ENCODE measurements at regions not wholly inside any gene's neighbourhood (a gene's known extent, or its start where the extent isn't known, plus 50 kb on each side); places are given as distances from the start of the nearest gene placed in this dataset.
A peak's percentile ranks its signal among the peaks of the same experiment; 100 is the strongest.

DNA sequence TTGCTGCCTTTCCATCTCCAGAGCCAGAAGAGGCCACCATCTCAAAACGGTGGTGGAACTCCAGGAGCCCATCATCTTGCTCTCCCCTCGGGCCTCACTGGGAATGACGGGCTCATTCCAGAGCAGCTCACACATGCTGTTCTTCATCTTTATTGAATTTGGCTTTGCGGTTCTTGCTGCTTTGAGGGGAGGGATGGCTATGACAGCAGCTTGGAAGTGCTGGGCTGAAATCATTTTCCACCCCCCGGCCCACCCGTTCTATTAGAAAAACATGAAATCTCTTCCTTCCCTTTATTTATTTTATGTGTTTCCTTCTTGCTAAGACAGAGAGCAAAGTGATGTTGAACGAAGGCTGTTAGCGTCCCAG, 149.8 kb upstream of the RPL38 start:
- no peaks in the 10 kb centered on the region for H3K9me3 Mint-ChIP-seq
- no peak overlapping the region for H3K27ac Mint-ChIP-seq
- Histone ChIP-seq H3K27ac (no peak overlapping the region), H4K20me1 (ENCODE audit: low read depth) (no peaks in the 10 kb centered on the region), H3K36me3 (no peaks in the 10 kb centered on the region), H2AFZ (replicated peaks) (no peak overlapping the region), H3K4me2 (no peak overlapping the region), H3K79me2 (ENCODE audit: low read depth) (no peaks in the 10 kb centered on the region), H3K9ac (no peak overlapping the region), H3K4me3 (no peak overlapping the region), H3K9me3 (ENCODE audit: low read depth) (no peaks in the 10 kb centered on the region), H3F3A (ENCODE audit: low read depth) (no peaks in the 10 kb centered on the region), H3K4me1 (peaks cover 21% of the 10 kb centered on the region), H3K27me3 (peaks cover 34% of the 10 kb centered on the region)
- DNase-seq (ENCODE audit: low spot score): no peak
- H3K4me1 Mint-ChIP-seq: peaks cover 57% of the 10 kb centered on the region
- H3K4me3 Mint-ChIP-seq: no peak overlapping the region
- TF ChIP-seq, protein P1, sequence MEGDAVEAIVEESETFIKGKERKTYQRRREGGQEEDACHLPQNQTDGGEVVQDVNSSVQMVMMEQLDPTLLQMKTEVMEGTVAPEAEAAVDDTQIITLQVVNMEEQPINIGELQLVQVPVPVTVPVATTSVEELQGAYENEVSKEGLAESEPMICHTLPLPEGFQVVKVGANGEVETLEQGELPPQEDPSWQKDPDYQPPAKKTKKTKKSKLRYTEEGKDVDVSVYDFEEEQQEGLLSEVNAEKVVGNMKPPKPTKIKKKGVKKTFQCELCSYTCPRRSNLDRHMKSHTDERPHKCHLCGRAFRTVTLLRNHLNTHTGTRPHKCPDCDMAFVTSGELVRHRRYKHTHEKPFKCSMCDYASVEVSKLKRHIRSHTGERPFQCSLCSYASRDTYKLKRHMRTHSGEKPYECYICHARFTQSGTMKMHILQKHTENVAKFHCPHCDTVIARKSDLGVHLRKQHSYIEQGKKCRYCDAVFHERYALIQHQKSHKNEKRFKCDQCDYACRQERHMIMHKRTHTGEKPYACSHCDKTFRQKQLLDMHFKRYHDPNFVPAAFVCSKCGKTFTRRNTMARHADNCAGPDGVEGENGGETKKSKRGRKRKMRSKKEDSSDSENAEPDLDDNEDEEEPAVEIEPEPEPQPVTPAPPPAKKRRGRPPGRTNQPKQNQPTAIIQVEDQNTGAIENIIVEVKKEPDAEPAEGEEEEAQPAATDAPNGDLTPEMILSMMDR (IDR thresholded peaks at IDR 0.05): no peak
- no peak for TF ChIP-seq EZH2phosphoT487 (IDR thresholded peaks at IDR 0.05)
- no peak for TF ChIP-seq EZH2 (IDR thresholded peaks at IDR 0.05)
- H3K36me3 Mint-ChIP-seq: no peaks in the 10 kb centered on the region
- peaks cover 7% of the 10 kb centered on the region for H3K27me3 Mint-ChIP-seq (ENCODE audit: insufficient read depth, low read depth)

DNA sequence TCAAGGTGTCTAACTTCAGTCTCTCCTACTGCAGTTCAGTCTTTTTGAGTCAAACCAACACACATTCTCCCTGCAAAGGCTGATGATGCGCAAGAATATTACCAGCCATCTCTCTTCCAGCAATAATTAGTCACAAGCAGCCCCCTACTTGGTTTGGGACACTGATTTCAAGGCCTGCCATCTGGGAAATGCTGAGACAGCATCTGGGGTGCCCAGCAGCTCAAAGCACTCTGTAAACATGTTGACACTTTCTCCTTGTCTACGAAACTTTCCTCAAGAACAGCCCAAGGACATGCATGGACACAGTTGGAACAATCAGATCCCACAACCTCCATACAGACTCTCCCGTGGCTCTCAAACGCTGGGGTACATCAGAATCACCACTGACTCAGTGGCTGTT, 149.2 kb upstream of the RPL38 start:
- Mint-ChIP-seq H3K36me3 (no peaks in the 10 kb centered on the region), H3K9me3 (no peaks in the 10 kb centered on the region), H3K27me3 (ENCODE audit: insufficient read depth, low read depth) (peaks cover 8% of the 10 kb centered on the region), H3K4me3 (no peak overlapping the region), H3K27ac (no peak overlapping the region), H3K4me1 (peaks cover 57% of the 10 kb centered on the region)
- Histone ChIP-seq H3K9me3 (ENCODE audit: low read depth) (no peaks in the 10 kb centered on the region), H3K4me3 (no peak overlapping the region), H3K79me2 (ENCODE audit: low read depth) (no peaks in the 10 kb centered on the region), H3K9ac (no peak overlapping the region), H3F3A (ENCODE audit: low read depth) (no peaks in the 10 kb centered on the region), H3K27me3 (peaks cover 34% of the 10 kb centered on the region), H4K20me1 (ENCODE audit: low read depth) (no peaks in the 10 kb centered on the region), H3K4me2 (no peak overlapping the region), H3K36me3 (no peaks in the 10 kb centered on the region), H3K27ac (no peak overlapping the region), H2AFZ (replicated peaks) (no peak overlapping the region), H3K4me1 (peaks cover 15% of the 10 kb centered on the region)
- DNase-seq (ENCODE audit: low spot score): no peak
- TF ChIP-seq EZH2 (IDR thresholded peaks at IDR 0.05): no peak
- TF ChIP-seq EZH2phosphoT487 (IDR thresholded peaks at IDR 0.05): no peak
- TF ChIP-seq, protein P1 (IDR thresholded peaks at IDR 0.05): no peak

DNA sequence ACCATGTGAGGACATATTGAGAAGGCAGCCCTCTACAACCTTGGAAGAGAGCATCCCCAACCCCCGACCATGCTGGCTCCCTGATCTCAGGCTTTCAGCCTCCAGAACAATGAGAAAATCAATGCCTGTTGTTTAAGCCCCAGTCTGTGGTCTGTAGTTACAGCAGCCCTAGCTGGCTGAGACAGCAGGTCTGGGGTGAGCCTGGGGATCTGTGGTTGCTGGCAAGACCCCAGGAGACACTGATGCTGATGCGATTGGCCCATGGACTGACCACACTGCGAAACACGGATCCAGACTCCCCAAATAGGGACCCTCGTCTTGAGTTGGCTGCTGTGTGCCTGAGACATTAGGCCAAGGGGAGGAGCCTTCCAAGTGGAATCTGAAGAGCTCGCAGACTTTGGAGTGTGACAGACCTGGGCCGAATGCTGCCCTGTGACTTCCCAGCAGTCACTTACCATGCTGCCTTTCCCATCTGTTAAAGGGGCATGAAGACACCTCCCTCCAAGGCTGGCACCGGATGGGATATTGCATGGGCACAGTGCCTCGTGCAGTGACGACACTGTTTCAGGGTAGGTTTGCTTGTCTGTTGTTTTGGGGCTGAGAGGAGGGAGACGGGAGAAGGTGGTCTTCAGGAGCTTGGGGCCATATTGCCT, 147.8 kb upstream of the RPL38 start:
- no peak overlapping the region for H3K4me3 Mint-ChIP-seq
- H3K36me3 Mint-ChIP-seq: no peaks in the 10 kb centered on the region
- no peak overlapping the region for H3K4me3 ChIP-seq
- peaks cover 8% of the 10 kb centered on the region for H3K4me1 ChIP-seq
- H3K4me1 Mint-ChIP-seq: peaks cover 50% of the 10 kb centered on the region
- peak overlapping the region; percentile 9 for H3K4me2 ChIP-seq
- peaks cover 34% of the 10 kb centered on the region for H3K27me3 ChIP-seq
- no peaks in the 10 kb centered on the region for H3F3A ChIP-seq (ENCODE audit: low read depth)
- H3K9ac ChIP-seq: no peak overlapping the region
- no peak overlapping the region for H3K27ac Mint-ChIP-seq
- no peak overlapping the region for H3K27ac ChIP-seq
- no peaks in the 10 kb centered on the region for H3K9me3 ChIP-seq (ENCODE audit: low read depth)
- TF ChIP-seq EZH2 (IDR thresholded peaks at IDR 0.05): no peak
- no peak for TF ChIP-seq EZH2phosphoT487 (IDR thresholded peaks at IDR 0.05)
- TF ChIP-seq, protein P1 (IDR thresholded peaks at IDR 0.05): no peak
- no peaks in the 10 kb centered on the region for H3K9me3 Mint-ChIP-seq
- peak overlapping the region; percentile 50 for H2AFZ ChIP-seq (replicated peaks)
- DNase-seq (ENCODE audit: low spot score): peak; percentile 55
- H4K20me1 ChIP-seq (ENCODE audit: low read depth): no peaks in the 10 kb centered on the region
- H3K36me3 ChIP-seq: no peaks in the 10 kb centered on the region
- peaks cover 7% of the 10 kb centered on the region for H3K27me3 Mint-ChIP-seq (ENCODE audit: insufficient read depth, low read depth)
- no peaks in the 10 kb centered on the region for H3K79me2 ChIP-seq (ENCODE audit: low read depth)

Measured in neural progenitor cell (in vitro differentiated cells).